ENCODE measurements at regions not wholly inside any gene's neighbourhood (a gene's known extent, or its start where the extent isn't known, plus 50 kb on each side); places are given as distances from the start of the nearest gene placed in this dataset.

GRCh38 chr1:216884614-216885229 is 161.5 kb upstream of the ESRRG start:
- TF ChIP-seq POLR2A (IDR thresholded peaks at IDR 0.05; ENCODE audit: low read length) (no peak), GATA1 (IDR thresholded peaks at IDR 0.05; ENCODE audit: low read depth, low read length) (no peak)
